Neural progenitor cell (in vitro differentiated cells): ENCODE measurements at regions not wholly inside any gene's neighbourhood (a gene's known extent, or its start where the extent isn't known, plus 50 kb on each side); places are given as distances from the start of the nearest gene placed in this dataset.

Source experiments
- EZH2 ChIP-seq: fragments of 200-600 bp; sonication (generic); IDR thresholded peaks from 2 replicates; pipeline ENCODE4 v1.6.1; 2017; ENCODE audit warnings: antibody characterized with exemption, mild to moderate bottlenecking, moderate library complexity
- EZH2phosphoT487 ChIP-seq: fragments of 200-600 bp; sonication (generic); IDR thresholded peaks from 2 replicates; pipeline ENCODE4 v1.6.1; 2017; ENCODE audit warnings: antibody characterized with exemption

GRCh38 chr15:25989327-25989726 lies 126.2 kb upstream of the ATP10A start:
- TF ChIP-seq EZH2 (no peak), EZH2phosphoT487 (no peak)
